GM12878 (cell line): ENCODE measurements at regions not wholly inside any gene's neighbourhood (a gene's known extent, or its start where the extent isn't known, plus 50 kb on each side); places are given as distances from the start of the nearest gene placed in this dataset.

Source experiments
- ATAC-seq: fragments of 200-7000 bp; cut with Tn5 transposase; 3 replicates; pipeline ENCODE4 v1.9.1; 2020; ENCODE audit warnings: mild to moderate bottlenecking, moderate library complexity
- BruUV-seq: library from RNA; stranded (reverse); fragments of 400-500 nt; replicated peaks from 2 replicates; lab custom pipeline; 2021; lab: Mats Ljungman, UMichigan
- CTCF ChIA-PET: fragments of 300-600 bp; sonication (Branson Sonifier 250); formaldehyde crosslinking; extraction: SDS; loops from one replicate; lab custom pipeline; 2021; ENCODE audit warnings: inconsistent platforms; lab: Yijun Ruan, JAX
- POLR2A ChIA-PET: fragments of 350-600 bp; formaldehyde crosslinking; extraction: SDS; loops from one replicate; lab custom pipeline; 2021; ENCODE audit warnings: inconsistent platforms; lab: Charles Lee
- RAD21 ChIA-PET: fragments of 300-600 bp; sonication (Branson Sonifier 250); formaldehyde crosslinking; loops from one replicate; lab custom pipeline; 2023; ENCODE audit warnings: antibody characterized with exemption; ENCODE audit not compliant: unreplicated experiment; lab: Charles Lee
- SMC1A ChIA-PET: fragments of 300-600 bp; sonication (Branson Sonifier 250); formaldehyde crosslinking; loops from one replicate; lab custom pipeline; 2023; ENCODE audit not compliant: unreplicated experiment, uncharacterized antibody; lab: Charles Lee
- DNase-seq: peaks from one replicate; pipeline ENCODE4 v3.0.0-alpha.2; 2011; ENCODE audit warnings: low read depth, low spot score
- FAIRE-seq: peaks from 3 replicates; lab custom pipeline; 2011; peaks lifted over from hg19 to GRCh38; lab: Jason Lieb, UNC
- H2AFZ ChIP-seq: 2 replicates; pipeline ENCODE4 v1.6.0; 2011; ENCODE audit warnings: low read depth, low read length, control low read depth; ENCODE audit not compliant: control insufficient read depth
- H3K27ac ChIP-seq: 2 replicates; pipeline ENCODE4 v1.5.1; 2011; ENCODE audit warnings: control low read depth; ENCODE audit not compliant: control insufficient read depth, insufficient read depth
- H3K27me3 ChIP-seq, 2 experiments: replicated peaks in 1 of 2; 2 replicates each; pipeline versions ENCODE4 v1.6.0 to v1.6.1; 2011; ENCODE audit warnings: low read length in 1 of 2; ENCODE audit not compliant: control insufficient read depth in 2 of 2, insufficient read depth in 2 of 2
- H3K36me3 ChIP-seq, 2 experiments: 2 replicates each; pipeline ENCODE4 v1.5.1; 2011; ENCODE audit warnings: low read length in 1 of 2; ENCODE audit not compliant: control insufficient read depth in 2 of 2, insufficient read depth in 2 of 2
- H3K4me1 ChIP-seq: 2 replicates; pipeline ENCODE4 v1.6.1; 2011; ENCODE audit warnings: mild to moderate bottlenecking, low read length, moderate library complexity, mixed read lengths; ENCODE audit not compliant: control insufficient read depth, insufficient read depth
- H3K4me2 ChIP-seq: 2 replicates; pipeline ENCODE4 v1.6.0; 2011; ENCODE audit warnings: control low read depth; ENCODE audit not compliant: control insufficient read depth, insufficient read depth
- H3K4me3 ChIP-seq: fragments of 200-600 bp; sonication (generic); 2 replicates; pipeline ENCODE4 v1.5.1; 2016
- H3K79me2 ChIP-seq: 2 replicates; pipeline ENCODE4 v1.6.0; 2011; ENCODE audit warnings: low read length; ENCODE audit not compliant: control insufficient read depth, insufficient read depth
- H3K9ac ChIP-seq: 2 replicates; pipeline ENCODE4 v1.8.0; 2011; ENCODE audit warnings: low read length, control low read depth, mixed read lengths; ENCODE audit not compliant: control insufficient read depth, insufficient read depth
- H3K9me3 ChIP-seq: replicated peaks from 3 replicates; pipeline ENCODE4 v1.5.1; 2011; ENCODE audit warnings: mild to moderate bottlenecking, low read length; ENCODE audit not compliant: control insufficient read depth, insufficient read depth
- H4K20me1 ChIP-seq: 2 replicates; pipeline ENCODE4 v1.6.0; 2011; ENCODE audit not compliant: control insufficient read depth, insufficient read depth
- BCL11A ChIP-seq: IDR thresholded peaks from 2 replicates; pipeline ENCODE4 v1.6.1; 2011; ENCODE audit warnings: low read depth, low read length
- CTCF ChIP-seq, 3 experiments: IDR thresholded peaks in 2 of 3; conservative IDR thresholded peaks in 1 of 3; 2 replicates each; pipeline ENCODE4 v1.5.1; 2011; ENCODE audit warnings: low read depth in 3 of 3, low read length in 3 of 3, mild to moderate bottlenecking in 3 of 3, control low read depth in 2 of 3, moderate library complexity in 2 of 3, inconsistent platforms in 1 of 3, mixed read lengths in 1 of 3; ENCODE audit not compliant: control insufficient read depth in 2 of 3, insufficient read depth in 1 of 3; ENCODE audit errors: extremely low read depth in 1 of 3
- DPF2 ChIP-seq: fragments of 450-650 bp; IDR thresholded peaks from 2 replicates; pipeline ENCODE4 v1.6.1; 2017; ENCODE audit warnings: mild to moderate bottlenecking
- KAT2A ChIP-seq: conservative IDR thresholded peaks from 2 replicates; pipeline ENCODE4 v1.6.1; 2011; ENCODE audit warnings: low read depth, low read length; ENCODE audit not compliant: control insufficient read depth
- MXI1 ChIP-seq: fragments of 150-350 bp; IDR thresholded peaks from 2 replicates; pipeline ENCODE4 v1.6.1; 2011; ENCODE audit warnings: low read depth, mild to moderate bottlenecking, inconsistent platforms, low read length, improper control_type of control experiment
- ZBTB40 ChIP-seq: fragments of 450-650 bp; IDR thresholded peaks from 2 replicates; pipeline ENCODE4 v1.6.1; 2016; ENCODE audit warnings: mild to moderate bottlenecking, moderate library complexity, borderline replicate concordance
- ZZZ3 ChIP-seq: IDR thresholded peaks from 2 replicates; pipeline ENCODE4 v1.6.1; 2011; ENCODE audit warnings: low read depth; ENCODE audit not compliant: control insufficient read depth, insufficient read length
- in situ Hi-C: fragments of 300-500 bp; cut with MboI; formaldehyde crosslinking; loops from 9 replicates; pipeline ENCODE4 v1.14.3; 2018; ENCODE audit warnings: mixed read lengths
- intact Hi-C: fragments of 100-400 bp; cut with micrococcal nuclease; formaldehyde crosslinking; loops from one replicate; pipeline ENCODE4 v1.14.2; 2022; ENCODE audit not compliant: unreplicated experiment

- TF ChIP-seq ZBTB40: no peak
- no peak for TF ChIP-seq KAT2A
- TF ChIP-seq, all 136 proteins: peak for 0
Measured at GRCh38 chr5:105922574-105922973, 1748.2 kb downstream of the EFNA5 start (continued).

- Histone ChIP-seq H3K4me1 (no peaks in the 10 kb centered on the region), H3K4me3 (no peak overlapping the region), H3K79me2 (no peaks in the 10 kb centered on the region), H3K36me3 (no peaks in the 10 kb centered on the region), H4K20me1 (no peaks in the 10 kb centered on the region), H3K27ac (no peak overlapping the region), H3K9ac (no peak overlapping the region), H3K27me3 (no peaks in the 10 kb centered on the region), H3K4me2 (no peak overlapping the region), H2AFZ (no peak overlapping the region), H3K9me3 (no peaks in the 10 kb centered on the region)
- no peak for FAIRE-seq
- intact Hi-C loops (no loop called here), in situ Hi-C loops (no loop called here)
- no TSS peak for BruUV-seq
- CTCF ChIA-PET: no interaction called here
- SMC1A ChIA-PET: no interaction called here
- POLR2A ChIA-PET: no interaction called here
- no peak for DNase-seq
- ATAC-seq: no peak
- RAD21 ChIA-PET: no interaction called here
- TF ChIP-seq CTCF (IDR thresholded peaks at IDR 0.05 in 2 of 3, conservative IDR thresholded peaks at IDR 0.05 in 1 of 3; ENCODE audit: control insufficient read depth in 2 of 3, extremely low read depth in 1 of 3, insufficient read depth in 1 of 3, low read depth in 3 of 3, low read length in 3 of 3) (no peak), BCL11A (no peak), MXI1 (no peak), ZZZ3 (no peak), DPF2 (no peak)
Measured at GRCh38 chr5:105922080-105922479, 1748.7 kb downstream of the EFNA5 start.
